Esophagus squamous epithelium (tissue), 4 donors: ENCODE measurements at regions not wholly inside any gene's neighbourhood (a gene's known extent, or its start where the extent isn't known, plus 50 kb on each side); places are given as distances from the start of the nearest gene placed in this dataset.

ENCODE experiments used
- CTCF ChIP-seq, 6 experiments: fragments of 450-650 bp in 4 of 6; fragments of 200-600 bp in 2 of 6; sonication (generic) in 2 of 6; IDR thresholded peaks; one replicate each; pipeline ENCODE4 v1.5.1; 2016 to 2019; ENCODE audit warnings: antibody characterized with exemption in 6 of 6, mild to moderate bottlenecking in 4 of 6, moderate library complexity in 4 of 6
- POLR2A ChIP-seq, 4 donors: fragments of 450-650 bp; IDR thresholded peaks; one replicate each; pipeline ENCODE4 v1.6.1; 2017; ENCODE audit warnings: antibody characterized with exemption in 4 of 4, mild to moderate bottlenecking in 4 of 4, moderate library complexity in 3 of 4

- TF ChIP-seq POLR2A (IDR thresholded peaks at IDR 0.05) (no peak), CTCF (IDR thresholded peaks at IDR 0.05) (no peak)
Observed at GRCh38 chr6:153956808-153957207, 82.2 kb upstream of the OPRM1 start.
